Kidney epithelial cell (primary cell): ENCODE measurements at regions not wholly inside any gene's neighbourhood (a gene's known extent, or its start where the extent isn't known, plus 50 kb on each side); places are given as distances from the start of the nearest gene placed in this dataset.
"Not testable (repeated sequence)": the region's sequence is repeated elsewhere in the genome, so short reads cannot be mapped to it uniquely, and the experiment has no call there.

Experiments
- DNase-seq: peaks from one replicate; pipeline ENCODE4 v3.0.0-alpha.2; 2010; ENCODE audit warnings: low read depth
- H3K27me3 ChIP-seq: 2 replicates; pipeline ENCODE4 v1.6.0; 2011; ENCODE audit warnings: low read length; ENCODE audit not compliant: control insufficient read depth, insufficient read depth
- H3K36me3 ChIP-seq: 2 replicates; pipeline ENCODE4 v1.5.1; 2011; ENCODE audit warnings: low read length; ENCODE audit not compliant: control insufficient read depth, insufficient read depth
- H3K4me3 ChIP-seq: 2 replicates; pipeline ENCODE4 v1.5.1; 2011; ENCODE audit warnings: low read depth, mild to moderate bottlenecking, control low read depth, low read length
- TF ChIP-seq, protein P1 (sequence below): IDR thresholded peaks from 2 replicates; pipeline ENCODE4 v1.5.1; 2011; ENCODE audit warnings: mild to moderate bottlenecking, moderate library complexity, low read length, control low read depth, inconsistent platforms; ENCODE audit not compliant: insufficient read depth, poor library complexity, severe bottlenecking

DNA sequence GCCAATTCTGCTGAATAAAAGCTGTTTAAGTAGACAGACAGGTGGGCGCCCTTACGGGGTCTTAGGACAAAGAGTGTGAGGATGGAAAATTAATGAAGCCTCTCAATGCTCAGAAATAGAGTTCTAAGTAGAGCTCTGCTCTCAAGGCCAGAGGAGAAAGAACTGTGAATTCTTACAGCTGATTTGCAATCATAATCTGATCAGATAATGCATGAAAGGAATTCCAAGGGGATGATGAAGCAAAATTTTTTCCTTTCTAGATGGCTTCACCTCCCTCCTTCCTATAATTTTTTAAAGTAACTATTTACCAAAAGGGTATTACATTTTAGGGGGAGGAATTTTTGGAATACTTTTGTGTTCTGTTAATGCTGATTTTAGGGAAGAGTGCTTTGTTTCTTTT is 308.1 kb upstream of the HS3ST5 start:
- Histone ChIP-seq H3K4me3 (no peak overlapping the region), H3K27me3 (no peaks in the 10 kb centered on the region), H3K36me3 (no peaks in the 10 kb centered on the region)
- TF ChIP-seq, protein P1, sequence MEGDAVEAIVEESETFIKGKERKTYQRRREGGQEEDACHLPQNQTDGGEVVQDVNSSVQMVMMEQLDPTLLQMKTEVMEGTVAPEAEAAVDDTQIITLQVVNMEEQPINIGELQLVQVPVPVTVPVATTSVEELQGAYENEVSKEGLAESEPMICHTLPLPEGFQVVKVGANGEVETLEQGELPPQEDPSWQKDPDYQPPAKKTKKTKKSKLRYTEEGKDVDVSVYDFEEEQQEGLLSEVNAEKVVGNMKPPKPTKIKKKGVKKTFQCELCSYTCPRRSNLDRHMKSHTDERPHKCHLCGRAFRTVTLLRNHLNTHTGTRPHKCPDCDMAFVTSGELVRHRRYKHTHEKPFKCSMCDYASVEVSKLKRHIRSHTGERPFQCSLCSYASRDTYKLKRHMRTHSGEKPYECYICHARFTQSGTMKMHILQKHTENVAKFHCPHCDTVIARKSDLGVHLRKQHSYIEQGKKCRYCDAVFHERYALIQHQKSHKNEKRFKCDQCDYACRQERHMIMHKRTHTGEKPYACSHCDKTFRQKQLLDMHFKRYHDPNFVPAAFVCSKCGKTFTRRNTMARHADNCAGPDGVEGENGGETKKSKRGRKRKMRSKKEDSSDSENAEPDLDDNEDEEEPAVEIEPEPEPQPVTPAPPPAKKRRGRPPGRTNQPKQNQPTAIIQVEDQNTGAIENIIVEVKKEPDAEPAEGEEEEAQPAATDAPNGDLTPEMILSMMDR, result no peak
- DNase-seq, result no peak

DNA sequence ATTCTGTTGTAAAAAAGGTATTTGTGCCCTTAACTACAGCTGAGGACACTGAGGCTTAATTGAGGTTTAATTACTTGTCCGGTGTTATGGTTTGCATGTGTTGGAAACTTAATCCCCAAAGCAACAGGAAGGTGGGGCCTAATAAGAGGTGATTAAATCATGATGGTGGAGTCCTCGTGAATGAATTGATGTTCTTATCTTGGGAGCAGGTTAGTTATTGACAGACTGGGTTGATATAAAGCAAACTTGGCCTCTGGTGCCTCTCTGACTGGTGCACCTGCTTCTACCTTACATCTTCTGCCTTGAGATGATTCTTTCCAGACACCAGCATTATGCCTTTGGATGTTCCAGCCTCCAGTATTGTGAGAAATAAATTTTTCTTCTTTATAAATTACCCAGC is 306.5 kb upstream of the HS3ST5 start:
- Histone ChIP-seq H3K36me3 (no peaks in the 10 kb centered on the region), H3K4me3 (no peak overlapping the region), H3K27me3 (no peaks in the 10 kb centered on the region)
- DNase-seq, result no peak
- TF ChIP-seq, protein P1, result no peak

DNA sequence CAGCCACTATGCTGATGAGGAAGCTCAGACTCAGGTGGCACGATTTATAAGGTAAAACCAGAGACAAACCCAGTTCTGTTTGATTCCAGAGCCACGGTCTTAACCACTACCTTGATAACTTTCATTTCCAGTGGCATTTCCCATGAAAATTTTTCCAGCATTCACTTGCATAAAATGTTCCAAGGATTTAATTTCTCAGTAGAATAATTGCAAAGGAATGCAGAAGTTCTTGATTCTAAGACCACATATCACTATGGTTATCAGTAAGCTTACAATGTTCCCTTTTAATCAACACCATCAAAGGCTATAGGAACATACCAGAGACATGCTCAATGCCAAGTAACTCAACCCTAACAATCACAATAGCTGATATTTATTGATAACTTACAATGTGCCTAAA is 306.0 kb upstream of the HS3ST5 start:
- no peaks in the 10 kb centered on the region for H3K27me3 ChIP-seq
- TF ChIP-seq, protein P1, result no peak
- H3K36me3 ChIP-seq, result no peaks in the 10 kb centered on the region
- no peak overlapping the region for H3K4me3 ChIP-seq
- DNase-seq, result no peak

DNA sequence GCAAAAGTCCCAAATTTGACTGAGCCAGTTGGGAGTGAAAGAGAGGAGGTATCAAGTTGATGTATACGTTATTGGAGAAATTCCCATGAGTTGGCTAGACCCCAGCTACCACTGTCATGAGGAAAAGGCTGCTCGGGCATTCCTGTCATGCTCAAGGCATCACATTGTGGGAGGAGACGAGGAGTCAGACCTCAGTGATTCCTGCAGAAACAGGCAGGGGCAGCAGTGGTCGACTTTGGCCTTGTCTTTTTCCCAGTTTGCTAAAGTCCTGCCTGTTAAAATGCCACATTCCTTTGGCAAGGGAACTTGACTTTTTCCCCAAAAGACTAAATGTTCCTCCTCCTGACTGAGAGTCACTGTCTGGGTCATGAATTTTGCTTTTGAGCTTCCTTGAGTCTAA is 295.5 kb upstream of the HS3ST5 start:
- no peak overlapping the region for H3K4me3 ChIP-seq
- TF ChIP-seq, protein P1, result no peak
- DNase-seq, result no peak
- no peaks in the 10 kb centered on the region for H3K36me3 ChIP-seq
- no peaks in the 10 kb centered on the region for H3K27me3 ChIP-seq

DNA sequence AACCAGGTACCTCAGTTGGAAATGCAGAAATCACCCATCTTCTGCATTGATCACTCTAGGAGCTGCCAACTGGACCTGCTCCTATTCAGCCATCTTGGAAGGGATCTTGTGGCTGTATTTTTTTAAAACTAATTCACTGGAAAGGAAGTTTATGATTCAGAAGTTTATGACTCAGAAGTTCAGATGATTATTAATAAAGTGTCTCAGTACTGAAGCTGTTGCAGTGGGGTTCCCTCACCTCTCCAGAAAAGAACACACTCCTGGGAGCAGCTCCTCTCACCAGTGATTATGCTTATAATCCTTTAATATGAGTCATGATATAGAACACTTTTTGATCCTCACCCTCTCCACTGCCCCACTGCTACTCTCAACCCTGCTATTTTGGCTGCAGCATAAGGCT is 291.2 kb upstream of the HS3ST5 start:
- Histone ChIP-seq H3K27me3 (no peaks in the 10 kb centered on the region), H3K36me3 (no peaks in the 10 kb centered on the region), H3K4me3 (no peak overlapping the region)
- TF ChIP-seq, protein P1, result no peak
- DNase-seq, result no peak

DNA sequence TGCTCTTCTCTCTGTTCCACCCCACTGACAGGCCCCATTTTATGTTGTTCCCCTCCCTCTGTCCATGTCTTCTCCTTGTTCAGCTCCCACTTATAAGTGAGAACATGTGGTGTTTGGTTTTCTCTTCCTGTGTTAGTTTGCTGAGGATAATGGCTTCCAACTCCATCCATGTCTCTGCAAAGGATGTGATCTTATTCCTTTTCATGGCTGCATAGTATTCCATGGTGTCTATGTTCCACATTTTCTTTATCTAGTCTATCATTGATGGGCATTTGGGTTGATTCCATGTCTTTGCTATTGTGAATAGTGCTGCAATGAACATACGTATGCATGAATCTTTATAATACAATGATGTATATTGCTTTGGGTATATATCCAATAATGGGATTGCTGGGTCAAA is 283.4 kb upstream of the HS3ST5 start:
- not testable (repeated sequence) for H3K4me3 ChIP-seq, DNase-seq, H3K27me3 ChIP-seq, H3K36me3 ChIP-seq
